Adrenal gland (tissue), 9 donors: ENCODE measurements at regions not wholly inside any gene's neighbourhood (a gene's known extent, or its start where the extent isn't known, plus 50 kb on each side); places are given as distances from the start of the nearest gene placed in this dataset.

Experiments
- DNase-seq, 7 donors: peaks; one replicate each; pipeline ENCODE4 v3.0.0-alpha.2; 2019 to 2020
- H3K27ac ChIP-seq, 5 donors: fragments of 200-600 bp; sonication (generic) in 4 of 5; 1 replicate in 3 of 5; 2 replicates in 2 of 5; pipeline versions ENCODE4 v1.5.1 to v1.8.0; 2016 to 2020; ENCODE audit warnings: mild to moderate bottlenecking in 1 of 5
- H3K27me3 ChIP-seq: fragments of 200-600 bp; 2 replicates; pipeline ENCODE4 v1.8.0; 2021
- H3K36me3 ChIP-seq, 2 donors: fragments of 200-600 bp; replicated peaks in 1 of 2; 1 replicate in 1 of 2; 2 replicates in 1 of 2; pipeline versions ENCODE4 v1.5.1 to v1.8.0; 2018 to 2022
- H3K4me1 ChIP-seq, 2 donors: fragments of 200-600 bp; replicated peaks in 1 of 2; 1 replicate in 1 of 2; 2 replicates in 1 of 2; pipeline versions ENCODE4 v1.5.1 to v1.8.0; 2018 to 2021
- H3K4me3 ChIP-seq, 4 donors: fragments of 200-600 bp; sonication (generic) in 3 of 4; one replicate each; pipeline ENCODE4 v1.5.1; 2016 to 2018
- H3K9me3 ChIP-seq, 3 donors: fragments of 200-600 bp; sonication (generic) in 1 of 3; replicated peaks in 1 of 3; 1 replicate in 2 of 3; 2 replicates in 1 of 3; pipeline versions ENCODE4 v1.5.1 to v1.8.0; 2016 to 2021
- POLR2A ChIP-seq, 2 donors: fragments of 450-650 bp; IDR thresholded peaks; one replicate each; pipeline ENCODE4 v1.6.1; 2017; ENCODE audit warnings: antibody characterized with exemption in 2 of 2, mild to moderate bottlenecking in 2 of 2, moderate library complexity in 1 of 2
- WGBS, 4 donors: extraction: QIAGEN DNeasy Blood & Tissue Kit in 2 of 4; methylation state at CpG; one replicate each; pipeline versions ENCODE4 v1.1.5 to v1.1.7; 2013 to 2017; 5-methylcytosine and 5-hydroxymethylcytosine counted together
- intact Hi-C, 2 donors: fragments of 100-400 bp; cut with DNase I; formaldehyde crosslinking; loops; one replicate each; pipeline versions ENCODE4 v1.14.1 to v1.15.0; 2022 to 2023
- TF ChIP-seq, protein P1 (sequence below), 6 experiments: fragments of 450-650 bp in 4 of 6; fragments of 200-600 bp in 2 of 6; sonication (generic) in 1 of 6; IDR thresholded peaks; 1 replicate in 5 of 6; 2 replicates in 1 of 6; pipeline versions ENCODE4 v1.5.1 to v1.8.0; 2016 to 2021; ENCODE audit warnings: antibody characterized with exemption in 6 of 6, mild to moderate bottlenecking in 2 of 6, moderate library complexity in 1 of 6
- donor health status: healthy with polysubstance abuse.
- donor health status: Bipolar disorder and iron deficiency.
- donor health status: DM: yes; HTN: yes; CAD: no.
- donor health status: DM: no; HTN: no; CAD: no.
- donor health status: DM: no; HTN: no; CAD: no.

DNA sequence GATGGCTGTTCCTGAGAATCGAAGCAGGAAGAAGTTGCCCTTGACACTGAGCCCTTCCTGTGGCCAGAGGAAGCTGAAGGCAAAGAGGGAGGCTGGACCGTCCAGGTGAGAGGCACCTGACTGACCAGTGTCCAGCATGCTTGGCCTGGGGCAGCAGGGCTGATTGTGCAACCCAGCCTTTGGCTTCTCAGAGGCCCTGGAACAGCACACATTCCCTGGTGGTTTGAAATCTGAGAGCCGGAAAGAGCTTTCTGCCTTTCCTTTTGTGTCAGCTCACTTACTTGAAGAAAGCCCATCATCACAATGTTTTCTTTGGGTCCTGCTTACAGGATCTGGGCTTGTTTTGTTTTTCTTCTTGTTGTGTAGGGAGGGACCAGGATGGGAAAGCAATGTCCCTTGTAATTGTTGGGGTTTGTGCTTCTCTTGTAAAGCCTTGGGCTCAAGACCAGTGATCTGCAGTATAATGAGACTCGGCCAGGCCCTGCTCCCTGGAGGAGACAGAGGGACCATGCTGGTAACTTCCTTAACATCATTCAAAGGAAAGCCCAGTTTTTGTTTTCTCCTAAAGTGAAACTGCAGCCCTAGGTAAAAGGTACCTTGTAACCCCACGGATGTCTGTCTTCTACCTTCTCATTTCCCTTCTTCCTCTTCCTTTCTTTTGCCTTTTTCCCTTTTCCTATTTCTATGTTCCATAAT is 213.7 kb downstream of the NXNL2 start:
- 70 to 84% (median 79%) methylated on average over 5 of the region's 5 CpGs for WGBS, 4 donors
- peaks cover 0 to 22% of the 10 kb centered on the region in 2 donors for H3K4me1 ChIP-seq
- H3K9me3 ChIP-seq, result no peaks in the 10 kb centered on the region
- peak in 3 of 7 donors; percentile 25 to 33 (median 26) for DNase-seq
- H3K27me3 ChIP-seq, result no peaks in the 10 kb centered on the region
- H3K4me3 ChIP-seq, result no peak overlapping the region
- no peak for TF ChIP-seq POLR2A (IDR thresholded peaks at IDR 0.05)
- TF ChIP-seq, protein P1, sequence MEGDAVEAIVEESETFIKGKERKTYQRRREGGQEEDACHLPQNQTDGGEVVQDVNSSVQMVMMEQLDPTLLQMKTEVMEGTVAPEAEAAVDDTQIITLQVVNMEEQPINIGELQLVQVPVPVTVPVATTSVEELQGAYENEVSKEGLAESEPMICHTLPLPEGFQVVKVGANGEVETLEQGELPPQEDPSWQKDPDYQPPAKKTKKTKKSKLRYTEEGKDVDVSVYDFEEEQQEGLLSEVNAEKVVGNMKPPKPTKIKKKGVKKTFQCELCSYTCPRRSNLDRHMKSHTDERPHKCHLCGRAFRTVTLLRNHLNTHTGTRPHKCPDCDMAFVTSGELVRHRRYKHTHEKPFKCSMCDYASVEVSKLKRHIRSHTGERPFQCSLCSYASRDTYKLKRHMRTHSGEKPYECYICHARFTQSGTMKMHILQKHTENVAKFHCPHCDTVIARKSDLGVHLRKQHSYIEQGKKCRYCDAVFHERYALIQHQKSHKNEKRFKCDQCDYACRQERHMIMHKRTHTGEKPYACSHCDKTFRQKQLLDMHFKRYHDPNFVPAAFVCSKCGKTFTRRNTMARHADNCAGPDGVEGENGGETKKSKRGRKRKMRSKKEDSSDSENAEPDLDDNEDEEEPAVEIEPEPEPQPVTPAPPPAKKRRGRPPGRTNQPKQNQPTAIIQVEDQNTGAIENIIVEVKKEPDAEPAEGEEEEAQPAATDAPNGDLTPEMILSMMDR (IDR thresholded peaks at IDR 0.05), result no peak
- H3K27ac ChIP-seq, result peak overlapping the region in 3 of 5 donors; percentile 1 to 52 (median 45)
- H3K36me3 ChIP-seq, result no peaks in the 10 kb centered on the region
- intact Hi-C loops, result loop anchor here in 1 of 2 donors (10.0 kb wide), 1 partner anchor 154 kb away; no protein-coding TSS in a partner anchor

DNA sequence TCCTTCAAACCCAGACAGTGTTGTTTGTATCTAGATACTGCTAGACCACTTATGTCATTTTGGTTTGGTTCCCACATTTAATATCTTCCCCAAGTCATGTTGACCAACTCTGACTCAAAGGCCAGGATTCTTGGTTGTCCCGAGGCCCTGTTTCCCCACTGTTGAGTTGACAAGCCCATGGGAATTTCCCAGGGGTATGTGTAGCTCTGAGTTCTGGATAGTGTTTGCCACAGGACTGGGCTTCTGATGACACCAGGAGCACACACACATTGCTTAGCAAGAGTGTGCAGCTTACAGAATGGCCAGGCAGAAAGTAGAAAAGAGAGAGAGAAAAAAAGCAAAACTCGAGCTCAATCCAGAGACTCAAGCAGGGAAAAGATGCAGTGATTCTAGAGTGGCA is 214.4 kb downstream of the NXNL2 start:
- intact Hi-C loops, result loop anchor here in 1 of 2 donors (10.0 kb wide), 1 partner anchor 155 kb away; no protein-coding TSS in a partner anchor

DNA sequence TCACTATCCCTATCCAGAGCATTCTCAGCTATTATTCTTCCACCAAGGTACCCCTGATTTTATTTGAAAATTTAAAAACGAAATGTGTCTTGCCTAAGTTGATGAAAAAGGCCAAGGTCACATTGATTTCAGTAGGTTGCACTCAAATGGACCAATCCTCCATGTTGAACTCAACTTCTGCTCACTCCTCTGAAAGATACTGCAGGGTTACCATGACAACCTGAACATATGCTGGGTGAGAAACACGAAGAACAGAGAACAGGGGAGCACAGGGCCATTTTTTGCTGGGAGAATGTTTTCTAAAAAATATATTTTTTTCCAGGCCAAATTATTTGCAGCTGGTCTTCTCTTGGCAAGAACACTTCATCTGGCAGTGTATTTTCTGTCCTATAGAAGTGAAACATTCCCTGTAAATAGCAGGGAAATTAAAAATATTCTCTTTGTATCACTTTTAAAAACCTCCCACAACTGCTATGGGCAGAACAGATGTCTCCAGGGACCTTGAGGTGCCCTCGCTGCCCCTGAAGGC is 215.9 kb downstream of the NXNL2 start:
- intact Hi-C loops, result no loop called here
- Histone ChIP-seq H3K9me3 (no peaks in the 10 kb centered on the region), H3K4me3 (no peak overlapping the region), H3K27me3 (no peaks in the 10 kb centered on the region), H3K27ac (no peak overlapping the region), H3K36me3 (no peaks in the 10 kb centered on the region), H3K4me1 (peaks cover 0 to 25% of the 10 kb centered on the region in 2 donors)
- TF ChIP-seq POLR2A (IDR thresholded peaks at IDR 0.05), result no peak
- TF ChIP-seq, protein P1 (IDR thresholded peaks at IDR 0.05), result no peak
- WGBS, 4 donors, result 67 to 80% (median 73%) methylated on average over 3 of the region's 3 CpGs
- no peak for DNase-seq

More for the DNA sequence above, 214.4 kb downstream of the NXNL2 start:
- H3K36me3 ChIP-seq, result no peaks in the 10 kb centered on the region
- peaks cover 0 to 25% of the 10 kb centered on the region in 2 donors for H3K4me1 ChIP-seq
- no peaks in the 10 kb centered on the region for H3K9me3 ChIP-seq
- WGBS, 4 donors, result 75 to 83% (median 82%) methylated on average over 2 of the region's 2 CpGs
- no peak for TF ChIP-seq POLR2A (IDR thresholded peaks at IDR 0.05)
- TF ChIP-seq, protein P1 (IDR thresholded peaks at IDR 0.05), result no peak
- H3K27me3 ChIP-seq, result no peaks in the 10 kb centered on the region
- no peak for DNase-seq
- H3K27ac ChIP-seq, result peak overlapping the region in 1 of 5 donors; percentile 14
- H3K4me3 ChIP-seq, result no peak overlapping the region

DNA sequence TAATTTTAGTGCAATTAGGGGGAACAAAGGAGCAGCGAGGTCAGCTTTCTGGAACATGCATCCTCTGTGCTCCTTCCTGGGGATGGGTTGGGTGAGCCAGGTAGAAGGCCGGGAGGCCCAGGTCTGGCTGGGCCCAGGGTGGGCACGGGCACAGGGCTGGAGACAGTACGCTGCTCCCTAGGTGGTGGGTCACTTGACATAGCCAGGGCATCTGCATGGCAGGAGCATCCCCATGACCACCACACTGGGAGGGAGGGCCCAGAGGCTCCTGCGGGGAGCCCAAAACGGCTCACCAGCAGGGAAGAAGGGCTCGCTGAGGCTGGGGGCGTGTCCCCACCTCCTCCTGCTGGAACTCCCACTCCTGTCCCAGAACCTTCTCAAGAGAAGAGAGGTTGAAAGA is 216.8 kb downstream of the NXNL2 start:
- Histone ChIP-seq H3K36me3 (no peaks in the 10 kb centered on the region), H3K27ac (no peak overlapping the region), H3K9me3 (no peaks in the 10 kb centered on the region), H3K27me3 (no peaks in the 10 kb centered on the region), H3K4me3 (no peak overlapping the region), H3K4me1 (peaks cover 0 to 19% of the 10 kb centered on the region in 2 donors)
- TF ChIP-seq, protein P1 (IDR thresholded peaks at IDR 0.05), result no peak
- TF ChIP-seq POLR2A (IDR thresholded peaks at IDR 0.05), result no peak
- WGBS, 4 donors, result 84 to 94% (median 89%) methylated on average over 4 to 8 of the region's 8 CpGs
- no peak for DNase-seq
- intact Hi-C loops, result no loop called here
